ENCODE measurements at regions not wholly inside any gene's neighbourhood (a gene's known extent, or its start where the extent isn't known, plus 50 kb on each side); places are given as distances from the start of the nearest gene placed in this dataset.

DNA sequence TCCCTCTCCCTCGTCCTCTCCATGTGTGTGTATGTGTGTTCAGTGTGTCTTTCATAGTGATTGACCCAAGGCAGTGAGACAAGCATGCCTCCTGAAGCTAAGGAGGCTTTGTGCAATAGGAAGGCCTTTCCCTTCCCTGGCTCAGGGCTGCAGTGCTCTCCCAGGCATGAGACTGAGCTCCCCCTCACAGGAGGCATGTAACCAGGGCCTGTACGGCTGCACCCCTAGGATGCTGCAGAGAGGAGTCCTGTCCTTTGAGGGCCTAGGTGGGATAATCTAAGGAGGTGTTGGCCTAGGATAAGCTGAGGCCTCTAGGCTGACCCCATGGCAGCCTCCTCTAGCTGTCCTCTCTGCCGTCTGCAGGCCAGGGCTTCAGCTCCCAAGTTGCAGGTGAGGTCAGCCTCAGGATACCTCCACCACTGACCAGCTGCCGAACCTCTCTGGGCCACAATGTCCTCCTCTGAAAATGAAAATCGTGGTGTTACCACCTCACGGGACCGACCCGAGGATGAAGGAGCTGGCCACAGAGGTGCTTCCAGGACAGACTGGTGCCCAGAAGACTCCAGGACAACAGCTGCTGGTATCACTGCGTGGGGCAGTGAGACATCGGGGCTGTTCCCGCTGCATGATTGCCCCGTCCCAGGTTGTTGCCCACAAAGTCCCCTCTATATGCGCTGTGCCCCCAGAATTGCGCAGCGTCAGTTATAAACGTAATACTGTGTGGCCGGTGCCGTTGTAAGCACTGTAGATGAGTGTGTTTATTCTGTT, 129.6 kb downstream of the BARX1 start:
- no peak overlapping the region for H3K4me3 ChIP-seq (ENCODE audit: low read depth, low read length, poor library complexity, severe bottlenecking)

DNA sequence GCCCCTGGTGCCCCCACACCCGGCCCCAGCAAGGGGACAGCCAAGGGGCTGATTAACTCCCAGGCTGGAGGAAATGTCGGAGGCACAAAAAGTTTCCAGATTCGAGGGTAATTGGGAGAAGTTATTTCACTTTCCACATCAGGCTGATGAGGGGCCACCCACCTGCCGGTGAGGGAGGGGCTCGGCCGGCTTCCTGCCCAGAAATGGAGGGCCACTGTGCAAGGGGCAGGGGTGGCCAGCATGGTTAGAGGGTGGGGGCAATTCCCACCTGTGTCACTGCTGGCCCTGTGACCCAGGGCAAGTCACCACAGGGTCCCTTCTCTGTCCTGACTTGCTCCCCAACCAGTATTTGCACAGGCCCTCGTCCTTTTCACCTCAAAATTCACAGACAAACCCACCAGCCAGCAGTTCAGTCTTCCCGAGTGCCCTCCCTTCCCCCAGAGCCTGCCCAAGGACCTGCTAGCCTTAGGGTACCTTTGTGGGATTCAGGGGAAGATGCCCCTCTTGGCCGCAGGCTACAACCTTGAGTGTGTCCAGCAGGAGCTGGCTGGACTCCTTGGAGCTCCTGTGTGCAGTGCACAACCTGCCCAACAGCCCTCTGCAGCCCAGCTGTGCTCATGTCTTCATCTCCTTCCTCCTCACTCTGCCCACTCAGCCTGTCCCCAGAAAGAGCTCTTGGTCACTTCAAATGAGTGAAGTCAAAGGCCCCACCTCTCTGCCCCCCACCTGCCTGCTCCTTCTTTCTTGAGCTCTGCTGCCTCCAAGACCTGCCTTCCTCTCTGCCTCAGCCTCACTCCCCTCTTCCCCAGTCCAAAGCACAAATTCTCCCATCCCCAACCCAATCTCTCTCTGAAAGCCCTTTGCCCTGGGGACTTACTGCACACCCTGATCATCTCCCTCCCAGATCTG, 130.5 kb downstream of the BARX1 start:
- Histone ChIP-seq H3K36me3 (ENCODE audit: insufficient read depth, low read length, poor library complexity, severe bottlenecking) (no peaks in the 10 kb centered on the region), H3K4me3 (ENCODE audit: low read depth, low read length, poor library complexity, severe bottlenecking) (no peak overlapping the region), H3K9me3 (ENCODE audit: low read depth, low read length, poor library complexity, severe bottlenecking) (no peaks in the 10 kb centered on the region), H3K27ac (ENCODE audit: low read depth, low read length, poor library complexity, severe bottlenecking) (no peak overlapping the region), H3K4me1 (ENCODE audit: insufficient read depth, low read length, poor library complexity, severe bottlenecking) (no peaks in the 10 kb centered on the region), H3K27me3 (replicated peaks; ENCODE audit: insufficient read depth, low read depth, low read length, poor library complexity) (no peaks in the 10 kb centered on the region)
- BruUV-seq (replicated peaks) = no TSS peak
- ChIA-PET CTCF (no interaction called here), POLR2A (ENCODE audit: low non-redundant PET) (no interaction called here)
- intact Hi-C loops (cut with micrococcal nuclease; ENCODE audit: unreplicated experiment) = loop anchor here (5.0 kb wide), 1 partner anchor 138 kb away; no protein-coding TSS in a partner anchor
- TF ChIP-seq, protein P1, sequence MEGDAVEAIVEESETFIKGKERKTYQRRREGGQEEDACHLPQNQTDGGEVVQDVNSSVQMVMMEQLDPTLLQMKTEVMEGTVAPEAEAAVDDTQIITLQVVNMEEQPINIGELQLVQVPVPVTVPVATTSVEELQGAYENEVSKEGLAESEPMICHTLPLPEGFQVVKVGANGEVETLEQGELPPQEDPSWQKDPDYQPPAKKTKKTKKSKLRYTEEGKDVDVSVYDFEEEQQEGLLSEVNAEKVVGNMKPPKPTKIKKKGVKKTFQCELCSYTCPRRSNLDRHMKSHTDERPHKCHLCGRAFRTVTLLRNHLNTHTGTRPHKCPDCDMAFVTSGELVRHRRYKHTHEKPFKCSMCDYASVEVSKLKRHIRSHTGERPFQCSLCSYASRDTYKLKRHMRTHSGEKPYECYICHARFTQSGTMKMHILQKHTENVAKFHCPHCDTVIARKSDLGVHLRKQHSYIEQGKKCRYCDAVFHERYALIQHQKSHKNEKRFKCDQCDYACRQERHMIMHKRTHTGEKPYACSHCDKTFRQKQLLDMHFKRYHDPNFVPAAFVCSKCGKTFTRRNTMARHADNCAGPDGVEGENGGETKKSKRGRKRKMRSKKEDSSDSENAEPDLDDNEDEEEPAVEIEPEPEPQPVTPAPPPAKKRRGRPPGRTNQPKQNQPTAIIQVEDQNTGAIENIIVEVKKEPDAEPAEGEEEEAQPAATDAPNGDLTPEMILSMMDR (conservative IDR thresholded peaks at IDR 0.05; ENCODE audit: low read depth, low read length) = no peak
- no peak for TF ChIP-seq EZH2 (IDR thresholded peaks at IDR 0.05; ENCODE audit: borderline replicate concordance, low read depth, low read length, poor library complexity, severe bottlenecking)
- DNase-seq (ENCODE audit: low spot score) = no peak

More for the DNA sequence above, 129.6 kb downstream of the BARX1 start:
- DNase-seq (ENCODE audit: low spot score) = no peak
- intact Hi-C loops (cut with micrococcal nuclease; ENCODE audit: unreplicated experiment) = no loop called here
- Histone ChIP-seq H3K9me3 (ENCODE audit: low read depth, low read length, poor library complexity, severe bottlenecking) (no peaks in the 10 kb centered on the region), H3K27me3 (replicated peaks; ENCODE audit: insufficient read depth, low read depth, low read length, poor library complexity) (no peaks in the 10 kb centered on the region), H3K36me3 (ENCODE audit: insufficient read depth, low read length, poor library complexity, severe bottlenecking) (no peaks in the 10 kb centered on the region), H3K27ac (ENCODE audit: low read depth, low read length, poor library complexity, severe bottlenecking) (no peak overlapping the region), H3K4me1 (ENCODE audit: insufficient read depth, low read length, poor library complexity, severe bottlenecking) (no peaks in the 10 kb centered on the region)
- POLR2A ChIA-PET (ENCODE audit: low non-redundant PET) = no interaction called here
- CTCF ChIA-PET = no interaction called here
- TF ChIP-seq, protein P1 (conservative IDR thresholded peaks at IDR 0.05; ENCODE audit: low read depth, low read length) = no peak
- TF ChIP-seq EZH2 (IDR thresholded peaks at IDR 0.05; ENCODE audit: borderline replicate concordance, low read depth, low read length, poor library complexity, severe bottlenecking) = no peak
- BruUV-seq (replicated peaks) = no TSS peak

DNA sequence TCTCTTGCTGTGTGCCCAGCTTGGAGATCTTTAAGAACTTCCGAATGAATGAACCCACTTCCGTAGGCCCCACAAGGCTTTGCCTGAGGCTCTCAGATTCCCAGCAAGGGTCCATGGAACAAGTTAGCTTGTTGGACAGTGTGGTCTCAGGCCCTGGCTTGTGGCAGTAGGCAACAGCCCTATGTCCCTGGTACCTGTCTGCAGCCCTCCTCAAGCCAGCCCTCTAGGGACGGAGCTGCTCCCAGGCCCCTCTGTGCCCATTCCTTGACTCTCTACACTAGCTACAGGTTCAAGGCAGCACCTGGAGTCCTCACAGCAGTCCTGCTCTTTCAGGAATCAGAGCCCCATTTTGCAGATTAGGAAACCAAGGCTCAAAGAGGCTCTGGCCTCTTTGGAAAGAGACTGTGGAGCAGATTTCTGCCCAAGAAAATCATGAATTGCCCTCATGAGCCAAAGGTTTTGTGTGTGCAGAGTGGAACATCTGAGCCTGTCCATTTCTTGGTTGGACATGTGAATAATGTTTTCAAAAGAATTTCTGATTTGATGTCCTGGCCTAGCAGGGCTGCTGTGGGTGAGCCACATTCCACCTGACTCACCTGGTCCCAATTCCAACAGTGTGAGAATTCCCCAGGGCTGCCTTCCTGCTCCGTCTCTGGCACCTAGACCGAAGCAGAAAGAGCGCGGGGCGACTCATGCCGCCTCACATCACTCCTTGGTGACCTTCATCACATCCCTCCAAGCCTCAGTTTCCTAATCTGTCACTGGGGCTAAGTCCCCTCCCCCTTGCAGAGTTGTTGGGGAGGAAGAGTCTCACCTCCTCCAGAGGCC, 131.7 kb downstream of the BARX1 start:
- Histone ChIP-seq H3K4me1 (ENCODE audit: insufficient read depth, low read length, poor library complexity, severe bottlenecking) (no peaks in the 10 kb centered on the region), H3K36me3 (ENCODE audit: insufficient read depth, low read length, poor library complexity, severe bottlenecking) (no peaks in the 10 kb centered on the region), H3K27ac (ENCODE audit: low read depth, low read length, poor library complexity, severe bottlenecking) (no peak overlapping the region), H3K27me3 (replicated peaks; ENCODE audit: insufficient read depth, low read depth, low read length, poor library complexity) (no peaks in the 10 kb centered on the region), H3K9me3 (ENCODE audit: low read depth, low read length, poor library complexity, severe bottlenecking) (no peaks in the 10 kb centered on the region), H3K4me3 (ENCODE audit: low read depth, low read length, poor library complexity, severe bottlenecking) (no peak overlapping the region)
- intact Hi-C loops (cut with micrococcal nuclease; ENCODE audit: unreplicated experiment) = loop anchor here (5.0 kb wide), 1 partner anchor 139 kb away; no protein-coding TSS in a partner anchor
- no TSS peak for BruUV-seq (replicated peaks)
- ChIA-PET POLR2A (ENCODE audit: low non-redundant PET) (no interaction called here), CTCF (no interaction called here)
- TF ChIP-seq EZH2 (IDR thresholded peaks at IDR 0.05; ENCODE audit: borderline replicate concordance, low read depth, low read length, poor library complexity, severe bottlenecking) = no peak
- TF ChIP-seq, protein P1 (conservative IDR thresholded peaks at IDR 0.05; ENCODE audit: low read depth, low read length) = no peak
- DNase-seq (ENCODE audit: low spot score) = no peak

Measured in A673 (cell line).